ENCODE measurements at regions not wholly inside any gene's neighbourhood (a gene's known extent, or its start where the extent isn't known, plus 50 kb on each side); places are given as distances from the start of the nearest gene placed in this dataset.

DNA sequence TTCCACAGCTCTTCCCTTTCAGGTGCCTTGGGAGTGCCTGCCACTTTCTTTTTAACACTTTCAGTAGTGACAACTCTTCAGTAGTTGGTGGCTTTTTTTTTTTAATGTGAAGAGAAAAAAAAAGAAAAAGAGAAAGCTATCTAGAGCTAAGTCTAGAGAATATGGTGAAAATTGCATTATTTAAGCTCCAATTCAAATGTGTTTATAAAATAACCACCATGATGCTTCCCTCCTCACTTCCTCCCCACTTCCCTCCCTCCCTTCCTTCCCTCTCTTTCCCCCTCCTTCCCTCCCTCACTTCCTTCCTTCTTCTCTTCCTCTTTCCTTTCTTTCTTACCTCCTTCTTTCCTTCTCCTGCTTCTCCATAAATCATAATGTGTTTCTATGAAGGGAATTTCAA is 456.7 kb upstream of the ACTBL2 start:
- no peak for TF ChIP-seq KDM5A (IDR thresholded peaks at IDR 0.05; ENCODE audit: low read length)
- TF ChIP-seq NRF1 (IDR thresholded peaks at IDR 0.05; ENCODE audit: low read depth, low read length) = no peak
- TF ChIP-seq ZNF274 (IDR thresholded peaks at IDR 0.05; ENCODE audit: borderline replicate concordance, extremely low read depth, low read length) = no peak
- TF ChIP-seq HDAC6 (IDR thresholded peaks at IDR 0.05; ENCODE audit: low read depth, low read length) = no peak
- TF ChIP-seq RFX5 (IDR thresholded peaks at IDR 0.05; ENCODE audit: borderline replicate concordance, low read depth, low read length) = no peak
- no peak for TF ChIP-seq GTF2F1 (IDR thresholded peaks at IDR 0.05; ENCODE audit: borderline replicate concordance, low read depth, low read length)
- TF ChIP-seq TBP (IDR thresholded peaks at IDR 0.05; ENCODE audit: low read depth, low read length) = no peak
- no peak for TF ChIP-seq SIRT6 (IDR thresholded peaks at IDR 0.05; ENCODE audit: low read length)
- no peak for TF ChIP-seq TCF12 (IDR thresholded peaks at IDR 0.05; ENCODE audit: low read depth, low read length)
- TF ChIP-seq, protein P1, sequence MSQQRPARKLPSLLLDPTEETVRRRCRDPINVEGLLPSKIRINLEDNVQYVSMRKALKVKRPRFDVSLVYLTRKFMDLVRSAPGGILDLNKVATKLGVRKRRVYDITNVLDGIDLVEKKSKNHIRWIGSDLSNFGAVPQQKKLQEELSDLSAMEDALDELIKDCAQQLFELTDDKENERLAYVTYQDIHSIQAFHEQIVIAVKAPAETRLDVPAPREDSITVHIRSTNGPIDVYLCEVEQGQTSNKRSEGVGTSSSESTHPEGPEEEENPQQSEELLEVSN (IDR thresholded peaks at IDR 0.05) = no peak
- TF ChIP-seq RAD21 (IDR thresholded peaks at IDR 0.05 in 1 of 2, conservative IDR thresholded peaks at IDR 0.05 in 1 of 2; ENCODE audit: low read depth in 2 of 2, low read length in 2 of 2) = no peak
- no peak for TF ChIP-seq SP2 (IDR thresholded peaks at IDR 0.05; ENCODE audit: low read length)
- no peak for TF ChIP-seq RXRA (IDR thresholded peaks at IDR 0.05; ENCODE audit: insufficient read depth, low read depth, low read length)
- TF ChIP-seq POLR2A (IDR thresholded peaks at IDR 0.05; ENCODE audit: control extremely low read depth in 1 of 2, low read depth in 2 of 2, low read length in 2 of 2) = no peak
- no peak for TF ChIP-seq CTBP2 (IDR thresholded peaks at IDR 0.05; ENCODE audit: borderline replicate concordance, insufficient read depth, insufficient read length, low read length)
- no peak for TF ChIP-seq KDM1A (IDR thresholded peaks at IDR 0.05; ENCODE audit: borderline replicate concordance, low read length)
- no peak for TF ChIP-seq SRF (IDR thresholded peaks at IDR 0.05; ENCODE audit: low read depth, low read length)
- Histone ChIP-seq H3K4ac (replicated peaks; ENCODE audit: insufficient read length, low read depth, low read length) (no peak overlapping the region), H4K20me1 (replicated peaks in 1 of 2; ENCODE audit: control insufficient read depth in 1 of 2, insufficient read depth in 2 of 2, low read length in 2 of 2) (no peaks in the 10 kb centered on the region), H3K79me2 (ENCODE audit: control insufficient read depth in 1 of 2, insufficient read depth in 2 of 2, low read length in 2 of 2) (no peaks in the 10 kb centered on the region), H3K9me3 (ENCODE audit: insufficient read depth in 2 of 2, low read depth in 1 of 2, low read length in 1 of 2) (no peaks in the 10 kb centered on the region), H3K36me3 (ENCODE audit: control insufficient read depth in 2 of 4, insufficient read depth in 4 of 4, low read length in 3 of 4) (no peaks in the 10 kb centered on the region), H3K4me3 (ENCODE audit: extremely low read depth in 1 of 4, insufficient read depth in 2 of 4, low read depth in 3 of 4, low read length in 4 of 4) (no peak overlapping the region), H4K8ac (ENCODE audit: extremely low read depth, insufficient read depth, low read length) (no peak overlapping the region), H3K14ac (ENCODE audit: insufficient read length) (no peak overlapping the region), H3K4me1 (replicated peaks in 1 of 4; ENCODE audit: control insufficient read depth in 3 of 4, insufficient read depth in 4 of 4, low read length in 3 of 4) (no peaks in the 10 kb centered on the region), H2AFZ (ENCODE audit: low read length) (no peak overlapping the region), H3K4me2 (ENCODE audit: insufficient read depth in 1 of 2, low read depth in 2 of 2, low read length in 2 of 2) (no peak overlapping the region), H2AK5ac (ENCODE audit: low read depth, low read length) (no peak overlapping the region), H3K27me3 (replicated peaks in 1 of 4; ENCODE audit: control insufficient read depth in 3 of 4, extremely low read depth in 1 of 4, insufficient read depth in 3 of 4, low read length in 3 of 4) (no peaks in the 10 kb centered on the region), H2BK12ac (ENCODE audit: low read depth, low read length) (no peak overlapping the region), H4K5ac (ENCODE audit: insufficient read length, low read depth, low read length) (no peak overlapping the region), H2BK20ac (ENCODE audit: low read length) (no peak overlapping the region), H3K23me2 (ENCODE audit: low read depth, low read length) (no peaks in the 10 kb centered on the region), H3K23ac (ENCODE audit: insufficient read length) (no peak overlapping the region), H2BK5ac (ENCODE audit: low read depth, low read length) (no peak overlapping the region), H3K56ac (replicated peaks; ENCODE audit: insufficient read length, low read depth, low read length) (no peak overlapping the region), H3K27ac (ENCODE audit: low read depth, low read length) (no peak overlapping the region), H3K9ac (replicated peaks in 1 of 4; ENCODE audit: extremely low read depth in 1 of 4, low read depth in 3 of 4, low read length in 3 of 4) (no peak overlapping the region), H4K91ac (replicated peaks; ENCODE audit: insufficient read length, low read length) (no peak overlapping the region), H2BK15ac (ENCODE audit: low read length) (no peak overlapping the region), H2BK120ac (replicated peaks; ENCODE audit: low read depth, low read length) (no peak overlapping the region), H3K18ac (ENCODE audit: extremely low read depth, low read length) (no peak overlapping the region), H3K79me1 (ENCODE audit: low read depth, low read length) (no peaks in the 10 kb centered on the region)
- DNase-seq (ENCODE audit: low read depth in 1 of 2, low spot score in 2 of 2) = no peak
- POLR2A ChIA-PET (ENCODE audit: partially characterized antibody) = no interaction called here
- CTCF ChIA-PET (ENCODE audit: partially characterized antibody) = interaction anchor here (1.0 kb wide), 1 partner anchor 20 kb away, joined by 3 read pairs; no protein-coding TSS in a partner anchor
- no peak for FAIRE-seq

All from H1 (cell line).